DND-41 (cell line): ENCODE measurements at regions not wholly inside any gene's neighbourhood (a gene's known extent, or its start where the extent isn't known, plus 50 kb on each side); places are given as distances from the start of the nearest gene placed in this dataset.

Experiments
- EZH2 ChIP-seq: IDR thresholded peaks from 3 replicates; pipeline ENCODE4 v1.6.1; 2012; ENCODE audit warnings: borderline replicate concordance, low read depth, mild to moderate bottlenecking, moderate library complexity, low read length, inconsistent platforms; ENCODE audit not compliant: severe bottlenecking
- TF ChIP-seq, protein P1 (sequence below): IDR thresholded peaks from 2 replicates; pipeline ENCODE4 v1.5.1; 2012; ENCODE audit warnings: borderline replicate concordance, low read length, moderate library complexity, mild to moderate bottlenecking; ENCODE audit not compliant: poor library complexity, severe bottlenecking; ENCODE audit errors: extremely low read depth

GRCh38 chr13:44148159-44148914 lies 225.3 kb upstream of the SERP2 start:
- TF ChIP-seq, protein P1, sequence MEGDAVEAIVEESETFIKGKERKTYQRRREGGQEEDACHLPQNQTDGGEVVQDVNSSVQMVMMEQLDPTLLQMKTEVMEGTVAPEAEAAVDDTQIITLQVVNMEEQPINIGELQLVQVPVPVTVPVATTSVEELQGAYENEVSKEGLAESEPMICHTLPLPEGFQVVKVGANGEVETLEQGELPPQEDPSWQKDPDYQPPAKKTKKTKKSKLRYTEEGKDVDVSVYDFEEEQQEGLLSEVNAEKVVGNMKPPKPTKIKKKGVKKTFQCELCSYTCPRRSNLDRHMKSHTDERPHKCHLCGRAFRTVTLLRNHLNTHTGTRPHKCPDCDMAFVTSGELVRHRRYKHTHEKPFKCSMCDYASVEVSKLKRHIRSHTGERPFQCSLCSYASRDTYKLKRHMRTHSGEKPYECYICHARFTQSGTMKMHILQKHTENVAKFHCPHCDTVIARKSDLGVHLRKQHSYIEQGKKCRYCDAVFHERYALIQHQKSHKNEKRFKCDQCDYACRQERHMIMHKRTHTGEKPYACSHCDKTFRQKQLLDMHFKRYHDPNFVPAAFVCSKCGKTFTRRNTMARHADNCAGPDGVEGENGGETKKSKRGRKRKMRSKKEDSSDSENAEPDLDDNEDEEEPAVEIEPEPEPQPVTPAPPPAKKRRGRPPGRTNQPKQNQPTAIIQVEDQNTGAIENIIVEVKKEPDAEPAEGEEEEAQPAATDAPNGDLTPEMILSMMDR, result no peak
- TF ChIP-seq EZH2, result no peak
